ENCODE measurements at regions not wholly inside any gene's neighbourhood (a gene's known extent, or its start where the extent isn't known, plus 50 kb on each side); places are given as distances from the start of the nearest gene placed in this dataset.
"Not testable (repeated sequence)": the region's sequence is repeated elsewhere in the genome, so short reads cannot be mapped to it uniquely, and the experiment has no call there.

GRCh38 chr4:83943691-83944090 lies 407.8 kb downstream of the GPAT3 start:
- not testable (repeated sequence) for TF ChIP-seq ZNF274 (IDR thresholded peaks at IDR 0.05; ENCODE audit: insufficient read depth, insufficient read length); CTCF (IDR thresholded peaks at IDR 0.05 in 2 of 3, conservative IDR thresholded peaks at IDR 0.05 in 1 of 3; ENCODE audit: control insufficient read depth in 2 of 3, extremely low read depth in 1 of 3, insufficient read depth in 1 of 3, low read depth in 3 of 3, low read length in 3 of 3)
